Loucy (cell line): ENCODE measurements at regions not wholly inside any gene's neighbourhood (a gene's known extent, or its start where the extent isn't known, plus 50 kb on each side); places are given as distances from the start of the nearest gene placed in this dataset.
A peak's percentile ranks its signal among the peaks of the same experiment; 100 is the strongest.

Experiments used
- H2AFZ ChIP-seq: fragments of 200-600 bp; sonication (generic); 2 replicates; pipeline ENCODE4 v1.6.0; 2016; ENCODE audit warnings: antibody characterized with exemption, mild to moderate bottlenecking, low read length, moderate library complexity
- H3F3A ChIP-seq: fragments of 200-600 bp; 2 replicates; pipeline ENCODE4 v1.6.0; 2016; ENCODE audit warnings: antibody characterized with exemption, low read depth, mild to moderate bottlenecking
- H3K27me3 ChIP-seq: fragments of 200-600 bp; sonication (generic); 2 replicates; pipeline ENCODE4 v1.6.1; 2014; ENCODE audit warnings: low read length, mild to moderate bottlenecking; ENCODE audit not compliant: insufficient read depth, poor library complexity, severe bottlenecking
- H3K36me3 ChIP-seq: fragments of 200-600 bp; sonication (generic); 2 replicates; pipeline ENCODE4 v1.6.1; 2016; ENCODE audit warnings: low read length; ENCODE audit not compliant: insufficient read depth
- H3K4me1 ChIP-seq: fragments of 200-600 bp; sonication (generic); 2 replicates; pipeline ENCODE4 v1.5.1; 2014; ENCODE audit warnings: low read length, mild to moderate bottlenecking; ENCODE audit not compliant: insufficient read depth, poor library complexity, severe bottlenecking
- H3K4me2 ChIP-seq: fragments of 200-600 bp; sonication (generic); 2 replicates; pipeline ENCODE4 v1.6.0; 2014; ENCODE audit warnings: antibody characterized with exemption, low read length, low read depth, mild to moderate bottlenecking; ENCODE audit not compliant: poor library complexity, severe bottlenecking
- H3K4me3 ChIP-seq: fragments of 200-600 bp; sonication (generic); 2 replicates; pipeline ENCODE4 v1.5.1; 2014; ENCODE audit warnings: low read length, mild to moderate bottlenecking, mixed read lengths; ENCODE audit not compliant: poor library complexity, severe bottlenecking
- H3K79me2 ChIP-seq: fragments of 200-600 bp; sonication (generic); 2 replicates; pipeline ENCODE4 v1.6.1; 2014; ENCODE audit warnings: low read length; ENCODE audit not compliant: insufficient read depth
- H3K9ac ChIP-seq: fragments of 200-600 bp; sonication (generic); 2 replicates; pipeline ENCODE4 v1.6.0; 2014; ENCODE audit warnings: mild to moderate bottlenecking, low read depth, low read length, moderate library complexity; ENCODE audit not compliant: poor library complexity, severe bottlenecking
- H3K9me2 ChIP-seq: fragments of 200-600 bp; sonication (generic); replicated peaks from 2 replicates; pipeline ENCODE4 v1.6.1; 2016; ENCODE audit warnings: low read depth, low read length, mixed read lengths
- H3K9me3 ChIP-seq: fragments of 200-600 bp; sonication (generic); 2 replicates; pipeline ENCODE4 v1.6.1; 2014; ENCODE audit warnings: mild to moderate bottlenecking, antibody characterized with exemption, low read length, low read depth; ENCODE audit not compliant: insufficient read depth
- H4K20me1 ChIP-seq: fragments of 200-600 bp; sonication (generic); 2 replicates; pipeline ENCODE4 v1.6.0; 2014; ENCODE audit warnings: antibody characterized with exemption, low read length, mild to moderate bottlenecking; ENCODE audit not compliant: insufficient read depth, poor library complexity, severe bottlenecking
- EZH2phosphoT487 ChIP-seq: fragments of 200-600 bp; IDR thresholded peaks from 2 replicates; pipeline ENCODE4 v1.6.1; 2018; ENCODE audit warnings: antibody characterized with exemption, mild to moderate bottlenecking, moderate library complexity, borderline replicate concordance
- TF ChIP-seq, protein P1 (sequence below): fragments of 200-600 bp; sonication (generic); conservative IDR thresholded peaks from 2 replicates; pipeline ENCODE4 v1.5.1; 2014; ENCODE audit warnings: mild to moderate bottlenecking, antibody characterized with exemption, low read length

DNA sequence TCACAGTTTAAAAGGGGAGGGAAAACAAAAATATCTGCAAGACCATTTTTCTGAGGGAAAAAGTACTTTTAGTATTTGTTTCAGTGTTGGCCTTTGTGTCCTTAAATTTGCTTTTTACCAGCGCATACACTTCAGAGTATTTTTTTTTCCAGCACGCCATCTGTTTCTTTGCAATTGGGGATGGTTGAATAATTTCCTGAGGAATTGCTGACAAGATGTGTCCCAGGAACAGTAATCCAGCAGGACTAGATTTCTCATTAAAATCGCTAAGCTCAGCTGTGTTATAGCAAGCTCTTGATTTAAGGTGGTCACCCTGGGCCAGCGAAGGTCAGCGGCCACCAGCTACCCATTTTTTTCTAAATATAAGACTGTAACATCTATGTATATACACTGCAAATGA is 156.9 kb upstream of the RHOBTB1 start:
- Histone ChIP-seq H3K4me1 (peaks cover 23% of the 10 kb centered on the region), H3K4me3 (no peak overlapping the region), H2AFZ (no peak overlapping the region), H4K20me1 (no peaks in the 10 kb centered on the region), H3F3A (no peaks in the 10 kb centered on the region), H3K79me2 (no peaks in the 10 kb centered on the region), H3K27me3 (no peaks in the 10 kb centered on the region), H3K9me2 (no peaks in the 10 kb centered on the region), H3K36me3 (no peaks in the 10 kb centered on the region), H3K4me2 (no peak overlapping the region), H3K9me3 (no peaks in the 10 kb centered on the region), H3K9ac (no peak overlapping the region)
- no peak for TF ChIP-seq EZH2phosphoT487
- TF ChIP-seq, protein P1, sequence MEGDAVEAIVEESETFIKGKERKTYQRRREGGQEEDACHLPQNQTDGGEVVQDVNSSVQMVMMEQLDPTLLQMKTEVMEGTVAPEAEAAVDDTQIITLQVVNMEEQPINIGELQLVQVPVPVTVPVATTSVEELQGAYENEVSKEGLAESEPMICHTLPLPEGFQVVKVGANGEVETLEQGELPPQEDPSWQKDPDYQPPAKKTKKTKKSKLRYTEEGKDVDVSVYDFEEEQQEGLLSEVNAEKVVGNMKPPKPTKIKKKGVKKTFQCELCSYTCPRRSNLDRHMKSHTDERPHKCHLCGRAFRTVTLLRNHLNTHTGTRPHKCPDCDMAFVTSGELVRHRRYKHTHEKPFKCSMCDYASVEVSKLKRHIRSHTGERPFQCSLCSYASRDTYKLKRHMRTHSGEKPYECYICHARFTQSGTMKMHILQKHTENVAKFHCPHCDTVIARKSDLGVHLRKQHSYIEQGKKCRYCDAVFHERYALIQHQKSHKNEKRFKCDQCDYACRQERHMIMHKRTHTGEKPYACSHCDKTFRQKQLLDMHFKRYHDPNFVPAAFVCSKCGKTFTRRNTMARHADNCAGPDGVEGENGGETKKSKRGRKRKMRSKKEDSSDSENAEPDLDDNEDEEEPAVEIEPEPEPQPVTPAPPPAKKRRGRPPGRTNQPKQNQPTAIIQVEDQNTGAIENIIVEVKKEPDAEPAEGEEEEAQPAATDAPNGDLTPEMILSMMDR = no peak

DNA sequence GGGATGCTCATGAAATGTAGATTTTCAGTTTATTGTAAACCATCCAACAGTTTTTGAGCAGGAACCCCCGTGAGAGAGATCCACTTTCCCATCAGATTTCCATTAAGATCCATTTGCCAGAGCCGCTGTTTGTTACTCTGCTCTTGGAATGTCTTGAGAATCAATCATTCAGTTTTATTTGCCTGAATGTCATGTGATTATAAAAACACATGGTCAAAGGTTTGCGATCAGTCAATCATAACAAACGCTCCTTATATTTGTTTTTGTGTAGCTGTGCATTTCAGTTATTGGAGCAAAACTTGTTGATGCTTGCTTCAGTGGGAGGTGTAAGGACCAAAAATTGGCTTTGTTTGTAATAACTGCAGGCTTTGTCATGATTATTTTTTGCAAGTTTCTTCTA is 155.8 kb upstream of the RHOBTB1 start:
- no peak overlapping the region for H3K4me3 ChIP-seq
- H3K9me2 ChIP-seq = no peaks in the 10 kb centered on the region
- no peak overlapping the region for H3K9ac ChIP-seq
- H3K27me3 ChIP-seq = no peaks in the 10 kb centered on the region
- H3K79me2 ChIP-seq = no peaks in the 10 kb centered on the region
- no peak for TF ChIP-seq EZH2phosphoT487
- H3K9me3 ChIP-seq = no peaks in the 10 kb centered on the region
- H3K4me2 ChIP-seq = no peak overlapping the region
- H3K4me1 ChIP-seq = peaks cover 23% of the 10 kb centered on the region
- H2AFZ ChIP-seq = no peak overlapping the region
- H3F3A ChIP-seq = no peaks in the 10 kb centered on the region
- H3K36me3 ChIP-seq = no peaks in the 10 kb centered on the region
- H4K20me1 ChIP-seq = no peaks in the 10 kb centered on the region

GRCh38 chr10:61098966-61099365 is 155.0 kb upstream of the RHOBTB1 start:
- Histone ChIP-seq H3K36me3 (no peaks in the 10 kb centered on the region), H3K9me3 (no peaks in the 10 kb centered on the region), H3K4me3 (no peak overlapping the region), H3K27me3 (no peaks in the 10 kb centered on the region), H3K9me2 (no peaks in the 10 kb centered on the region), H3K9ac (no peak overlapping the region), H4K20me1 (no peaks in the 10 kb centered on the region), H3K4me1 (peaks cover 23% of the 10 kb centered on the region), H3K4me2 (no peak overlapping the region), H3K79me2 (no peaks in the 10 kb centered on the region), H2AFZ (no peak overlapping the region), H3F3A (no peaks in the 10 kb centered on the region)
- TF ChIP-seq, protein P1 = no peak
- no peak for TF ChIP-seq EZH2phosphoT487

DNA sequence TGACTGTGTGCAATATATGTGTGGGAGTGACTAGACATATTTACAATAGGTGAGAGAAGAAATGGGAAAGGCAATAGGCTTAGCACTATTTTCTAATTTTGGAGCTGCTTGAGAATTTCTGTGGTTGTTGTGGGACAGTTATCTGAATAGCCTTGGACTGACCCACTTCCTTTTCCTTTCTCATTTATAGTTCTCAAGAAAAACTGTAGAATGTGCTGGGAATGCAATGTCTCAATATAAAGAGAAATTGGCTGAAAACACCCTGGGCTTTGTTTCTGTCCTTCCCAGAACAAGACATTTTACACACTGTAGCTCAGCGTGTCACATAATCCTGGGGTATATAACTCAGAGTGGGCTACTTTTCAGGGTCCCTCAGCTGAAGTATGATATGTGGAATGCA is 153.0 kb upstream of the RHOBTB1 start:
- H3K27me3 ChIP-seq = no peaks in the 10 kb centered on the region
- peak overlapping the region; percentile 10; the same call in 1 of the 2 replicates for H2AFZ ChIP-seq
- H3K4me2 ChIP-seq = peak overlapping the region; percentile 65
- no peaks in the 10 kb centered on the region for H3F3A ChIP-seq
- TF ChIP-seq, protein P1 = no peak
- TF ChIP-seq EZH2phosphoT487 = no peak
- H3K9me3 ChIP-seq = no peaks in the 10 kb centered on the region
- peak overlapping the region; percentile 34 for H3K9ac ChIP-seq
- no peaks in the 10 kb centered on the region for H3K36me3 ChIP-seq
- H4K20me1 ChIP-seq = no peaks in the 10 kb centered on the region
- no peaks in the 10 kb centered on the region for H3K79me2 ChIP-seq
- peaks cover 28% of the 10 kb centered on the region for H3K4me1 ChIP-seq
- H3K4me3 ChIP-seq = peak overlapping the region; percentile 31
- H3K9me2 ChIP-seq = no peaks in the 10 kb centered on the region
